HepG2 (cell line): ENCODE measurements at regions not wholly inside any gene's neighbourhood (a gene's known extent, or its start where the extent isn't known, plus 50 kb on each side); places are given as distances from the start of the nearest gene placed in this dataset.

ENCODE experiments used
- ATAC-seq: fragments of 200-7000 bp; cut with Tn5 transposase; 3 replicates; pipeline ENCODE4 v1.9.1; 2020; ENCODE audit warnings: mild to moderate bottlenecking, moderate library complexity
- BruUV-seq: library from RNA; stranded (reverse); fragments of 400-500 nt; replicated peaks from 2 replicates; lab custom pipeline; 2021; lab: Mats Ljungman, UMichigan
- CTCF ChIA-PET: fragments of 300-600 bp; formaldehyde crosslinking; extraction: SDS; loops from one replicate; lab custom pipeline; 2021; ENCODE audit warnings: low total read pairs, inconsistent platforms, low intra/inter-chr PET ratio; lab: Yijun Ruan, JAX
- POLR2A ChIA-PET: fragments of 350-600 bp; sonication (Branson Sonifier 250); formaldehyde crosslinking; loops from one replicate; lab custom pipeline; 2020; ENCODE audit warnings: antibody characterized with exemption, inconsistent platforms; lab: Yijun Ruan, JAX
- DNase-seq: peaks from one replicate; pipeline ENCODE4 v3.0.0-alpha.2; 2015; ENCODE audit warnings: low spot score
- FAIRE-seq: peaks from 3 replicates; lab custom pipeline; 2011; peaks lifted over from hg19 to GRCh38; lab: Jason Lieb, UNC
- H2AFZ ChIP-seq: one replicate; pipeline ENCODE4 v1.6.1; 2011; ENCODE audit warnings: low read length, inconsistent platforms
- H3K27ac ChIP-seq: fragments of 300-600 bp; 3 replicates; pipeline ENCODE4 v1.8.0; 2011; ENCODE audit warnings: mixed run types, mild to moderate bottlenecking, mixed read lengths, low read length, inconsistent platforms; ENCODE audit not compliant: insufficient read depth; ENCODE audit errors: extremely low read length
- H3K27me3 ChIP-seq, 2 experiments: fragments of 200-600 bp in 1 of 2; 2 replicates in 1 of 2; 3 replicates in 1 of 2; pipeline versions ENCODE4 v1.6.0 to v1.8.0; 2011; ENCODE audit warnings: low read length in 2 of 2, mild to moderate bottlenecking in 2 of 2, moderate library complexity in 2 of 2, inconsistent platforms in 1 of 2; ENCODE audit not compliant: insufficient read depth in 2 of 2, control insufficient read depth in 1 of 2
- H3K36me3 ChIP-seq, 2 experiments: fragments of 200-600 bp in 1 of 2; replicated peaks in 1 of 2; 2 replicates in 1 of 2; 3 replicates in 1 of 2; pipeline versions ENCODE4 v1.5.1 to v1.8.0; 2011; ENCODE audit warnings: low read length in 2 of 2, inconsistent platforms in 1 of 2; ENCODE audit not compliant: insufficient read depth in 2 of 2, control insufficient read depth in 1 of 2
- H3K4me1 ChIP-seq: 2 replicates; pipeline ENCODE4 v1.5.1; 2012; ENCODE audit warnings: low read length, inconsistent platforms; ENCODE audit not compliant: insufficient read depth
- H3K4me2 ChIP-seq: 2 replicates; pipeline ENCODE4 v1.6.0; 2011; ENCODE audit warnings: low read depth, low read length, inconsistent platforms
- H3K4me3 ChIP-seq, 3 experiments: fragments of 200-600 bp in 1 of 3; sonication (generic), shearing (Covaris generic) in 1 of 3; replicated peaks in 1 of 3; 2 replicates each; pipeline ENCODE4 v1.5.1; 2011 to 2016; ENCODE audit warnings: low read length in 3 of 3, inconsistent platforms in 2 of 3, low read depth in 2 of 3, mild to moderate bottlenecking in 2 of 3, control low read depth in 1 of 3, mixed read lengths in 1 of 3; ENCODE audit not compliant: insufficient read depth in 1 of 3
- H3K79me2 ChIP-seq: one replicate; pipeline ENCODE4 v1.6.1; 2011; ENCODE audit warnings: low read length, inconsistent platforms; ENCODE audit not compliant: insufficient read depth
- H3K9ac ChIP-seq: 2 replicates; pipeline ENCODE4 v1.6.0; 2011; ENCODE audit warnings: mild to moderate bottlenecking, low read depth, low read length, inconsistent platforms; ENCODE audit not compliant: insufficient read depth
- H3K9me3 ChIP-seq: 2 replicates; pipeline ENCODE4 v1.5.1; 2012; ENCODE audit warnings: mild to moderate bottlenecking, low read length
- H4K20me1 ChIP-seq: 2 replicates; pipeline ENCODE4 v1.6.0; 2011; ENCODE audit warnings: inconsistent platforms, mild to moderate bottlenecking, low read length, moderate library complexity; ENCODE audit not compliant: insufficient read depth
- DNMT3B ChIP-seq: conservative IDR thresholded peaks from 2 replicates; pipeline ENCODE4 v1.6.1; 2016; ENCODE audit warnings: missing biosample characterization, control low read depth
- ELF4 ChIP-seq: sonication (generic); formaldehyde crosslinking; IDR thresholded peaks from 2 replicates; pipeline ENCODE4 v1.5.0; 2020; ENCODE audit warnings: missing genetic modification reagents, mild to moderate bottlenecking, moderate library complexity, borderline replicate concordance
- HDAC1 ChIP-seq: sonication (generic); formaldehyde crosslinking; IDR thresholded peaks from 2 replicates; pipeline ENCODE4 v1.5.1; 2020; ENCODE audit warnings: mild to moderate bottlenecking, missing genetic modification reagents
- HES4 ChIP-seq: sonication (generic); formaldehyde crosslinking; IDR thresholded peaks from 2 replicates; pipeline ENCODE4 v1.9.0; 2021; ENCODE audit warnings: mild to moderate bottlenecking, missing genetic modification reagents, borderline replicate concordance
- NPAS2 ChIP-seq: sonication (generic); formaldehyde crosslinking; IDR thresholded peaks from 2 replicates; pipeline ENCODE4 v1.8.0; 2022; ENCODE audit warnings: mild to moderate bottlenecking, missing genetic modification reagents, borderline replicate concordance
- PRMT3 ChIP-seq: sonication (generic); formaldehyde crosslinking; IDR thresholded peaks from 2 replicates; pipeline ENCODE4 v1.8.1; 2022; ENCODE audit warnings: low read depth, mild to moderate bottlenecking, moderate library complexity, missing genetic modification reagents, borderline replicate concordance
- ZNF589 ChIP-seq: sonication (generic); formaldehyde crosslinking; conservative IDR thresholded peaks from 2 replicates; pipeline ENCODE4 v1.8.0; 2022; ENCODE audit warnings: mild to moderate bottlenecking, moderate library complexity, missing genetic modification reagents
- WGBS: methylation state at CpG from one replicate; pipeline ENCODE4 v1.1.6; 2017; ENCODE audit warnings: low lambda C conversion rate; 5-methylcytosine and 5-hydroxymethylcytosine counted together
- in situ Hi-C: cut with HindIII; loops from 2 replicates; pipeline ENCODE4 v1.10.0; 2017; ENCODE audit warnings: low pct_unique_long_range_greater_than_20kb; ENCODE audit not compliant: extremely low pct_ligation_motif_present
- intact Hi-C: fragments of 100-400 bp; cut with micrococcal nuclease; formaldehyde crosslinking; loops from one replicate; pipeline ENCODE4 v1.10.0; 2022; ENCODE audit not compliant: unreplicated experiment
- TF ChIP-seq, protein P1 (sequence below): sonication (generic); formaldehyde crosslinking; IDR thresholded peaks from 2 replicates; pipeline ENCODE4 v1.4.0; 2020; ENCODE audit warnings: missing genetic modification reagents
- TF ChIP-seq, protein P2 (sequence below): sonication (generic); formaldehyde crosslinking; IDR thresholded peaks from 2 replicates; pipeline ENCODE4 v1.5.0; 2020; ENCODE audit warnings: missing genetic modification reagents
- TF ChIP-seq, protein P3 (sequence below): sonication (generic); formaldehyde crosslinking; IDR thresholded peaks from 2 replicates; pipeline ENCODE4 v1.4.0; 2020; ENCODE audit warnings: missing genetic modification reagents

DNA sequence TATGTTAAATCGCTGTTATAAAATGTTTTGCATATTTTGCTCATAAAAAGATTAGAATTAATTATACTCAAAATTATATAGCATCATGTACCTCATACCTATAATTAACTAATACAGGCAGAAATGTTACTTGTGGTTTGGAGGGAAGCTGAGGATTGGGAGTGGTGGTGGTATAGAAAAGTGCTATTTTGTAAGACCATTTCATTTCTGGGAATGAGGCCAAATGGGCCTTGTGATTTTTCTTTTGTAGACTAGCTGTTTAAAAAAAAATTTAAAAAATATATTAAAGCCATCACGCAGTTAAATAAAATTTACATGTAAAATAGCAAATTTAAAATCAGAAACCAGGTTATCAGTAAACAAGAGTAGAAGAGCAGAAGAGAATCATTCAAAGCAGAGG lies 560.8 kb upstream of the FAM98A start:
- POLR2A ChIA-PET = no interaction called here
- no peaks in the 10 kb centered on the region for H3K4me1 ChIP-seq
- no peak for FAIRE-seq
- TF ChIP-seq HDAC1 = no peak
- TF ChIP-seq HES4 (CRISPR knock-in tag) = no peak
- no peak for TF ChIP-seq ZNF589 (CRISPR knock-in tag)
- TF ChIP-seq ELF4 = no peak
- no peak for TF ChIP-seq DNMT3B (CRISPR knock-in tag)
- TF ChIP-seq, protein P1, sequence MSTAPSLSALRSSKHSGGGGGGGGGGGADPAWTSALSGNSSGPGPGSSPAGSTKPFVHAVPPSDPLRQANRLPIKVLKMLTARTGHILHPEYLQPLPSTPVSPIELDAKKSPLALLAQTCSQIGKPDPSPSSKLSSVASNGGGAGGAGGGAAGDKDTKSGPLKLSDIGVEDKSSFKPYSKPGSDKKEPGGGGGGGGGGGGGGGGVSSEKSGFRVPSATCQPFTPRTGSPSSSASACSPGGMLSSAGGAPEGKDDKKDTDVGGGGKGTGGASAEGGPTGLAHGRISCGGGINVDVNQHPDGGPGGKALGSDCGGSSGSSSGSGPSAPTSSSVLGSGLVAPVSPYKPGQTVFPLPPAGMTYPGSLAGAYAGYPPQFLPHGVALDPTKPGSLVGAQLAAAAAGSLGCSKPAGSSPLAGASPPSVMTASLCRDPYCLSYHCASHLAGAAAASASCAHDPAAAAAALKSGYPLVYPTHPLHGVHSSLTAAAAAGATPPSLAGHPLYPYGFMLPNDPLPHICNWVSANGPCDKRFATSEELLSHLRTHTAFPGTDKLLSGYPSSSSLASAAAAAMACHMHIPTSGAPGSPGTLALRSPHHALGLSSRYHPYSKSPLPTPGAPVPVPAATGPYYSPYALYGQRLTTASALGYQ (CRISPR knock-in tag) = no peak
- TF ChIP-seq NPAS2 (CRISPR knock-in tag) = no peak
- no peak for TF ChIP-seq PRMT3 (CRISPR knock-in tag)
- TF ChIP-seq, protein P2, sequence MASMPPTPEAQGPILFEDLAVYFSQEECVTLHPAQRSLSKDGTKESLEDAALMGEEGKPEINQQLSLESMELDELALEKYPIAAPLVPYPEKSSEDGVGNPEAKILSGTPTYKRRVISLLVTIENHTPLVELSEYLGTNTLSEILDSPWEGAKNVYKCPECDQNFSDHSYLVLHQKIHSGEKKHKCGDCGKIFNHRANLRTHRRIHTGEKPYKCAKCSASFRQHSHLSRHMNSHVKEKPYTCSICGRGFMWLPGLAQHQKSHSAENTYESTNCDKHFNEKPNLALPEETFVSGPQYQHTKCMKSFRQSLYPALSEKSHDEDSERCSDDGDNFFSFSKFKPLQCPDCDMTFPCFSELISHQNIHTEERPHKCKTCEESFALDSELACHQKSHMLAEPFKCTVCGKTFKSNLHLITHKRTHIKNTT (CRISPR knock-in tag) = no peak
- TF ChIP-seq, protein P3, sequence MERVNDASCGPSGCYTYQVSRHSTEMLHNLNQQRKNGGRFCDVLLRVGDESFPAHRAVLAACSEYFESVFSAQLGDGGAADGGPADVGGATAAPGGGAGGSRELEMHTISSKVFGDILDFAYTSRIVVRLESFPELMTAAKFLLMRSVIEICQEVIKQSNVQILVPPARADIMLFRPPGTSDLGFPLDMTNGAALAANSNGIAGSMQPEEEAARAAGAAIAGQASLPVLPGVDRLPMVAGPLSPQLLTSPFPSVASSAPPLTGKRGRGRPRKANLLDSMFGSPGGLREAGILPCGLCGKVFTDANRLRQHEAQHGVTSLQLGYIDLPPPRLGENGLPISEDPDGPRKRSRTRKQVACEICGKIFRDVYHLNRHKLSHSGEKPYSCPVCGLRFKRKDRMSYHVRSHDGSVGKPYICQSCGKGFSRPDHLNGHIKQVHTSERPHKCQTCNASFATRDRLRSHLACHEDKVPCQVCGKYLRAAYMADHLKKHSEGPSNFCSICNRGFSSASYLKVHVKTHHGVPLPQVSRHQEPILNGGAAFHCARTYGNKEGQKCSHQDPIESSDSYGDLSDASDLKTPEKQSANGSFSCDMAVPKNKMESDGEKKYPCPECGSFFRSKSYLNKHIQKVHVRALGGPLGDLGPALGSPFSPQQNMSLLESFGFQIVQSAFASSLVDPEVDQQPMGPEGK (CRISPR knock-in tag) = no peak
- TF ChIP-seq, all 625 proteins: peak for 0
- H3K27me3 ChIP-seq = no peaks in the 10 kb centered on the region
- DNase-seq (no peak), ATAC-seq (no peak)
- CTCF ChIA-PET = no interaction called here
- H3K79me2 ChIP-seq = no peaks in the 10 kb centered on the region
- H3K9me3 ChIP-seq = peaks cover 24% of the 10 kb centered on the region
- WGBS = 3% methylated on average over 2 of the region's 2 CpGs
- no peaks in the 10 kb centered on the region for H3K36me3 ChIP-seq
- H3K9ac ChIP-seq = no peak overlapping the region
- no peak overlapping the region for H2AFZ ChIP-seq
- no peak overlapping the region for H3K4me3 ChIP-seq
- in situ Hi-C loops (no loop called here), intact Hi-C loops (no loop called here)
- BruUV-seq = no TSS peak
- H3K4me2 ChIP-seq = no peak overlapping the region
- no peak overlapping the region for H3K27ac ChIP-seq
- H4K20me1 ChIP-seq = no peaks in the 10 kb centered on the region
